Epithelial cell of prostate (primary cell): ENCODE measurements at regions not wholly inside any gene's neighbourhood (a gene's known extent, or its start where the extent isn't known, plus 50 kb on each side); places are given as distances from the start of the nearest gene placed in this dataset.
A peak's percentile ranks its signal among the peaks of the same experiment; 100 is the strongest.
"Not testable (repeated sequence)": the region's sequence is repeated elsewhere in the genome, so short reads cannot be mapped to it uniquely, and the experiment has no call there.

ENCODE experiments used
- DNase-seq: peaks from one replicate; pipeline ENCODE4 v3.0.0-alpha.2; 2011; ENCODE audit warnings: low read depth, low spot score
- H3K27ac ChIP-seq: fragments of 450-650 bp; 2 replicates; pipeline ENCODE4 v1.5.1; 2017; ENCODE audit warnings: mild to moderate bottlenecking

GRCh38 chr20:53656293-53657202, 62.9 kb upstream of the ZNF217 start:
- no peak for DNase-seq
- peak overlapping the region; percentile 64 for H3K27ac ChIP-seq

- no peak for DNase-seq
- peak overlapping the region; percentile 64 for H3K27ac ChIP-seq
Observed at GRCh38 chr20:53655625-53656292, 62.1 kb upstream of the ZNF217 start.

GRCh38 chr20:53654932-53655624, 61.4 kb upstream of the ZNF217 start:
- peak overlapping the region; percentile 64 for H3K27ac ChIP-seq
- DNase-seq: peak; percentile 43

GRCh38 chr20:53654521-53654920, 60.9 kb upstream of the ZNF217 start:
- DNase-seq: not testable (repeated sequence)
- H3K27ac ChIP-seq: peak overlapping the region; percentile 64

GRCh38 chr20:53652859-53653517, 59.3 kb upstream of the ZNF217 start:
- H3K27ac ChIP-seq: no peak overlapping the region
- no peak for DNase-seq

GRCh38 chr20:53652090-53652858, 58.6 kb upstream of the ZNF217 start:
- H3K27ac ChIP-seq: no peak overlapping the region
- no peak for DNase-seq

GRCh38 chr20:53649493-53649892, 55.9 kb upstream of the ZNF217 start:
- DNase-seq, H3K27ac ChIP-seq: not testable (repeated sequence)

- no peak overlapping the region for H3K27ac ChIP-seq
- no peak for DNase-seq
Observed at GRCh38 chr20:53647286-53647821, 53.7 kb upstream of the ZNF217 start.

GRCh38 chr20:53646550-53646949, 52.9 kb upstream of the ZNF217 start:
- no peak for DNase-seq
- no peak overlapping the region for H3K27ac ChIP-seq

GRCh38 chr20:53645582-53645897, 51.9 kb upstream of the ZNF217 start:
- no peak overlapping the region for H3K27ac ChIP-seq
- no peak for DNase-seq

GRCh38 chr20:53644108-53644507, 50.5 kb upstream of the ZNF217 start:
- H3K27ac ChIP-seq: peak overlapping the region; percentile 97
- not testable (repeated sequence) for DNase-seq
